ENCODE measurements at regions not wholly inside any gene's neighbourhood (a gene's known extent, or its start where the extent isn't known, plus 50 kb on each side); places are given as distances from the start of the nearest gene placed in this dataset.
"Not testable (repeated sequence)": the region's sequence is repeated elsewhere in the genome, so short reads cannot be mapped to it uniquely, and the experiment has no call there.

- TF ChIP-seq, protein P1, sequence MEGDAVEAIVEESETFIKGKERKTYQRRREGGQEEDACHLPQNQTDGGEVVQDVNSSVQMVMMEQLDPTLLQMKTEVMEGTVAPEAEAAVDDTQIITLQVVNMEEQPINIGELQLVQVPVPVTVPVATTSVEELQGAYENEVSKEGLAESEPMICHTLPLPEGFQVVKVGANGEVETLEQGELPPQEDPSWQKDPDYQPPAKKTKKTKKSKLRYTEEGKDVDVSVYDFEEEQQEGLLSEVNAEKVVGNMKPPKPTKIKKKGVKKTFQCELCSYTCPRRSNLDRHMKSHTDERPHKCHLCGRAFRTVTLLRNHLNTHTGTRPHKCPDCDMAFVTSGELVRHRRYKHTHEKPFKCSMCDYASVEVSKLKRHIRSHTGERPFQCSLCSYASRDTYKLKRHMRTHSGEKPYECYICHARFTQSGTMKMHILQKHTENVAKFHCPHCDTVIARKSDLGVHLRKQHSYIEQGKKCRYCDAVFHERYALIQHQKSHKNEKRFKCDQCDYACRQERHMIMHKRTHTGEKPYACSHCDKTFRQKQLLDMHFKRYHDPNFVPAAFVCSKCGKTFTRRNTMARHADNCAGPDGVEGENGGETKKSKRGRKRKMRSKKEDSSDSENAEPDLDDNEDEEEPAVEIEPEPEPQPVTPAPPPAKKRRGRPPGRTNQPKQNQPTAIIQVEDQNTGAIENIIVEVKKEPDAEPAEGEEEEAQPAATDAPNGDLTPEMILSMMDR (IDR thresholded peaks at IDR 0.05; ENCODE audit: insufficient read depth, missing control alignments): no peak
- FAIRE-seq (no peak), DNase-seq (ENCODE audit: insufficient read length, low spot score) (no peak)
These were observed 68.5 kb downstream of the RBM11 start for GRCh38 chr21:14284481-14284880.

DNA sequence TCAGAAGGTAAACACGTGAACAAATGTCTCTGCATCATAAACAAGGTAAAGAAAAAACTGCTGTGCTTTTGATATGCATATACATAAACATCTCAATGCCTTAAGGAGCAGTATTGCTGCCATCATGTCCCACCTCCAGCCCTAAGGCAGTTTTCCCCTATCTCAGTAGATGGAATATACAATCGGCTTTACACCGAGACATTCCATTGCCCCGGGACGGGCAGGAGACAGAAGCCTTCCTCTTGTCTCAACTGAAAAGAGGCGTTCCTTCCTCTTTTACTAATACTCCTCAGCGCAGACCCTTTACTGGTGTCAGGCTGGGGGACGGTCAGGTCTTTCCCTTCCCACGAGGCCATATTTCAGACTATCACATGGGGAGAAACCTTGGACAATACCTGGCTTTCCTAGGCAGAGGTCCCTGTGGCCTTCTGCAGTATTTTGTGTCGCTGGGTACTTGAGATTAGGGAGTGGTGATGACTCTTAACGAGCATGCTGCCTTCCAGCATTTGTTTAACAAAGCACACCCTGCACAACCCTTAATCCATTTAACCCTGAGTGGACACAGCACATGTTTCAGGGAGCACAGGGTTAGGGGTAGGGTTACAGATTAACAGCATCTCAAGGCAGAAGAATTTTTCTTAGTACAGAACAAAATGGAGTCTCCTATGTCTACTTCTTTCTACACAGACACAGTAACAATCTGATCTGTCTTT, 65.4 kb downstream of the RBM11 start:
- FAIRE-seq; DNase-seq (ENCODE audit: insufficient read length, low spot score): not testable (repeated sequence)

All from D721Med (cell line).